ENCODE measurements at regions not wholly inside any gene's neighbourhood (a gene's known extent, or its start where the extent isn't known, plus 50 kb on each side); places are given as distances from the start of the nearest gene placed in this dataset.

DNA sequence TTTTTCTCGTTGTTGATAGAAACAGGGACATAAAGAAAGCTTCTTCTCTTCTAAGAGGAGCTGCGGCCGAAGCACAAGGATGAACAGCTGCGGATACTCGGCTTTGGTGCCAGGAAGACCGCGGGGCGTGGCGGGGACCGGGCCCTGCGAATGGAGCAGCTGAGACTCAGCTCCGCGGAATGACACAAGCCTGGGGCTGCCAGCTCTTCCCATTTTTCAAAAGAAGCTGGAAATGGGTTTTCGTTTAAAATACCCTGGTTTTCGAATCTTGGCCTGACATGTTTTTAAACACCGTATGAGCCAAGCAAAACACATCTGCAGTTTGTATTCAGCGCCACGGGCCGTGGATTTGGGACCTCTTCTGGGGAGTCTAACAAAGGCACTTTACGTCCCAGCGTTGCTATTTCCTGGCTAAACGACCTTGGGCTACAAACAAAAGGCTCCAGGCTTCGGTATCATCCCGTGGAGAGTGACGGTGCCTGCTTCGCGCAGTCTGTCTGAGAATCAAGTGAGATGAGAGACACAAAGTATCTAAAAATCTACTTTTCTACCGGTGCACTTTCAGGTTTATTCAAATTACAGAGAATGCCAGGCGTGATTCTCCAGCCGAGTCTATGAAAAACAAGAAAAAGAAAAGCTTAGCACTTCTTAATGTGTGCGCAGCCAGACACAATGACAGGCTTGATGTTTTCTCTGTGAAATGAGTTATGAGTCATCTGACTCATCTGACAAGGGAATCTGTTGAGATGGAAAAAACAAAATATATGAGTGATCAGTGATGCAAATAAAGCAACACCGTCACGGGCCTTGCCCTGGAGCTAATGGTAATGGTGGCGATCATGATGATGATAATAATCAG, 114.0 kb upstream of the TMEM132D start:
- POLR2A ChIA-PET (ENCODE audit: partially characterized antibody) = no interaction called here
- Histone ChIP-seq H2BK20ac (ENCODE audit: low read length) (no peak overlapping the region), H3K27ac (ENCODE audit: low read depth, low read length) (no peak overlapping the region)

More for the DNA sequence above, 114.0 kb upstream of the TMEM132D start:
- peaks cover 0 to 4% (median under 1%) of the 10 kb centered on the region in 4 experiments; a peak in 2 of 7 replicates for H3K4me1 ChIP-seq (replicated peaks in 1 of 4; ENCODE audit: control insufficient read depth in 3 of 4, insufficient read depth in 4 of 4, low read length in 3 of 4)
- CTCF ChIA-PET (ENCODE audit: partially characterized antibody) = interaction anchor here (0.9 to 10.0 kb wide), 12 partner anchors 9 to 1049 kb away, joined by 3 to 89 read pairs (median 5); no protein-coding TSS in a partner anchor
- H2BK120ac ChIP-seq (replicated peaks; ENCODE audit: low read depth, low read length) = no peak overlapping the region
- H3K27me3 ChIP-seq (replicated peaks in 1 of 4; ENCODE audit: control insufficient read depth in 3 of 4, extremely low read depth in 1 of 4, insufficient read depth in 3 of 4, low read length in 3 of 4) = peaks cover 0 to 6% (median 4%) of the 10 kb centered on the region in 4 experiments; a peak in 3 of 7 replicates
- no peaks in the 10 kb centered on the region for H3K79me2 ChIP-seq (ENCODE audit: control insufficient read depth in 1 of 2, insufficient read depth in 2 of 2, low read length in 2 of 2)
- H3K18ac ChIP-seq (ENCODE audit: extremely low read depth, low read length) = no peak overlapping the region
- no peak overlapping the region for H3K56ac ChIP-seq (replicated peaks; ENCODE audit: insufficient read length, low read depth, low read length)
- no peak for TF ChIP-seq JUND (IDR thresholded peaks at IDR 0.05; ENCODE audit: low read length)
- TF ChIP-seq BCL11A (IDR thresholded peaks at IDR 0.05; ENCODE audit: low read depth in 2 of 2, low read length in 2 of 2) = no peak
- no peak for TF ChIP-seq ZNF274 (IDR thresholded peaks at IDR 0.05; ENCODE audit: borderline replicate concordance, extremely low read depth, low read length)
- TF ChIP-seq TAF7 (optimal IDR thresholded peaks at IDR 0.05; ENCODE audit: borderline replicate concordance, low read depth, low read length) = no peak
- no peak overlapping the region for H2BK12ac ChIP-seq (ENCODE audit: low read depth, low read length)
- H3K36me3 ChIP-seq (ENCODE audit: control insufficient read depth in 2 of 4, insufficient read depth in 4 of 4, low read length in 3 of 4) = no peaks in the 10 kb centered on the region; a peak in 1 of 8 replicates
- H4K20me1 ChIP-seq (replicated peaks in 1 of 2; ENCODE audit: control insufficient read depth in 1 of 2, insufficient read depth in 2 of 2, low read length in 2 of 2) = no peaks in the 10 kb centered on the region
- no peak overlapping the region for H4K91ac ChIP-seq (replicated peaks; ENCODE audit: insufficient read length, low read length)
- 82% methylated on average over 34 of the region's 34 CpGs; no CpG with 5 or more reads in 1 of the 2 experiments for WGBS, 2 experiments (ENCODE audit: extremely low coverage in 1 of 2, insufficient coverage in 1 of 2, insufficient read length in 1 of 2, insufficient replicate concordance in 2 of 2, low coverage in 1 of 2, low lambda C conversion rate in 2 of 2, missing lambda C conversion rate in 1 of 2)
- no peak overlapping the region for H2BK15ac ChIP-seq (ENCODE audit: low read length)
- no peak overlapping the region for H3K4me2 ChIP-seq (ENCODE audit: insufficient read depth in 1 of 2, low read depth in 2 of 2, low read length in 2 of 2)
- DNase-seq (ENCODE audit: low read depth in 1 of 2, low spot score in 2 of 2) (no peak), FAIRE-seq (no peak)
- no peak overlapping the region for H3K23ac ChIP-seq (ENCODE audit: insufficient read length)
- no peak overlapping the region for H4K5ac ChIP-seq (ENCODE audit: insufficient read length, low read depth, low read length)
- no peak overlapping the region for H3K4me3 ChIP-seq (ENCODE audit: extremely low read depth in 1 of 4, insufficient read depth in 2 of 4, low read depth in 3 of 4, low read length in 4 of 4)
- H3K9me3 ChIP-seq (ENCODE audit: insufficient read depth in 2 of 2, low read depth in 1 of 2, low read length in 1 of 2) = no peaks in the 10 kb centered on the region
- no peak overlapping the region for H2BK5ac ChIP-seq (ENCODE audit: low read depth, low read length)
- H2AFZ ChIP-seq (ENCODE audit: low read length) = no peak overlapping the region
- no peak overlapping the region for H3K4ac ChIP-seq (replicated peaks; ENCODE audit: insufficient read length, low read depth, low read length)
- H3K79me1 ChIP-seq (ENCODE audit: low read depth, low read length) = no peaks in the 10 kb centered on the region
- H4K8ac ChIP-seq (ENCODE audit: extremely low read depth, insufficient read depth, low read length) = no peak overlapping the region
- H3K14ac ChIP-seq (ENCODE audit: insufficient read length) = no peak overlapping the region
- H3K23me2 ChIP-seq (ENCODE audit: low read depth, low read length) = peaks cover 2% of the 10 kb centered on the region; the same call in 1 of the 2 replicates
- H2AK5ac ChIP-seq (ENCODE audit: low read depth, low read length) = no peak overlapping the region
- no peak overlapping the region for H3K9ac ChIP-seq (replicated peaks in 1 of 4; ENCODE audit: extremely low read depth in 1 of 4, low read depth in 3 of 4, low read length in 3 of 4)

All from H1 (cell line).